Endothelial cell of umbilical vein (primary cell): ENCODE measurements at regions not wholly inside any gene's neighbourhood (a gene's known extent, or its start where the extent isn't known, plus 50 kb on each side); places are given as distances from the start of the nearest gene placed in this dataset.

ENCODE experiments used
- EZH2 ChIP-seq: IDR thresholded peaks from 2 replicates; pipeline ENCODE4 v1.6.1; 2012; ENCODE audit warnings: borderline replicate concordance, low read depth, mild to moderate bottlenecking, moderate library complexity, low read length, inconsistent platforms; ENCODE audit not compliant: severe bottlenecking
- FOS ChIP-seq: IDR thresholded peaks from 2 replicates; pipeline ENCODE4 v1.6.1; 2011; ENCODE audit warnings: mild to moderate bottlenecking, low read length, moderate library complexity, borderline replicate concordance; ENCODE audit not compliant: insufficient read depth
- GATA2 ChIP-seq: IDR thresholded peaks from 2 replicates; pipeline ENCODE4 v1.7.0; 2011; ENCODE audit warnings: low read depth, mild to moderate bottlenecking, moderate library complexity, mixed read lengths, low read length; ENCODE audit not compliant: insufficient read length, insufficient read depth
- JUN ChIP-seq: IDR thresholded peaks from 2 replicates; pipeline ENCODE4 v1.6.1; 2011; ENCODE audit warnings: borderline replicate concordance, low read depth; ENCODE audit not compliant: insufficient read length, insufficient read depth
- POLR2A ChIP-seq: IDR thresholded peaks from 2 replicates; pipeline ENCODE4 v1.6.1; 2012; ENCODE audit warnings: low read depth, mild to moderate bottlenecking, control low read depth, low read length
- POLR2AphosphoS5 ChIP-seq: IDR thresholded peaks from 2 replicates; pipeline ENCODE4 v1.6.1; 2012; ENCODE audit warnings: low read depth, mild to moderate bottlenecking, control low read depth, low read length, moderate library complexity; ENCODE audit not compliant: insufficient read depth
- TF ChIP-seq, protein P1 (sequence below), 2 donors: IDR thresholded peaks; 1 replicate in 1 of 2; 2 replicates in 1 of 2; pipeline ENCODE4 v1.5.1; 2011; ENCODE audit warnings: low read length in 2 of 2, mild to moderate bottlenecking in 2 of 2, moderate library complexity in 2 of 2, control low read depth in 1 of 2, inconsistent platforms in 1 of 2, low read depth in 1 of 2; ENCODE audit not compliant: insufficient read depth in 1 of 2; ENCODE audit errors: extremely low read depth in 1 of 2
- TF ChIP-seq, protein P2 (sequence below): IDR thresholded peaks from 2 replicates; pipeline ENCODE4 v1.6.1; 2011; ENCODE audit not compliant: insufficient read depth, insufficient read length

DNA sequence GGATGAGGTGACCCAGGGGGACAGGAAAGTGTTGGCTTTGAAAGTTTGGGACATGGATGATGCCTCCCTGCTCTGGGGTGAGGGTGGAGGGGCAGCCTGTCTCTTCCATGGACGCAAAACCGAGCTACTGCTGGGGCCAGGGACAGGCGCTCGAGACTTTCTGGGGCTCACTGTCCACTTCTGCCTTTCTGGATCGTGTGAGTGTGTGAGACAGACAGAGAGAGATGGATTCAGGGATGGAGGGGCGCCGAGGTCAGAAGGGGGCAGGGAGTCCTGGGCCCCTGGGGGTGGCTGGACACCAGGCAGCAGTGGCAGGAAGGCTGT lies 78.0 kb upstream of the GATA5 start:
- TF ChIP-seq EZH2 (no peak), POLR2A (no peak), JUN (no peak), GATA2 (no peak), POLR2AphosphoS5 (no peak), FOS (no peak)
- TF ChIP-seq, protein P1, sequence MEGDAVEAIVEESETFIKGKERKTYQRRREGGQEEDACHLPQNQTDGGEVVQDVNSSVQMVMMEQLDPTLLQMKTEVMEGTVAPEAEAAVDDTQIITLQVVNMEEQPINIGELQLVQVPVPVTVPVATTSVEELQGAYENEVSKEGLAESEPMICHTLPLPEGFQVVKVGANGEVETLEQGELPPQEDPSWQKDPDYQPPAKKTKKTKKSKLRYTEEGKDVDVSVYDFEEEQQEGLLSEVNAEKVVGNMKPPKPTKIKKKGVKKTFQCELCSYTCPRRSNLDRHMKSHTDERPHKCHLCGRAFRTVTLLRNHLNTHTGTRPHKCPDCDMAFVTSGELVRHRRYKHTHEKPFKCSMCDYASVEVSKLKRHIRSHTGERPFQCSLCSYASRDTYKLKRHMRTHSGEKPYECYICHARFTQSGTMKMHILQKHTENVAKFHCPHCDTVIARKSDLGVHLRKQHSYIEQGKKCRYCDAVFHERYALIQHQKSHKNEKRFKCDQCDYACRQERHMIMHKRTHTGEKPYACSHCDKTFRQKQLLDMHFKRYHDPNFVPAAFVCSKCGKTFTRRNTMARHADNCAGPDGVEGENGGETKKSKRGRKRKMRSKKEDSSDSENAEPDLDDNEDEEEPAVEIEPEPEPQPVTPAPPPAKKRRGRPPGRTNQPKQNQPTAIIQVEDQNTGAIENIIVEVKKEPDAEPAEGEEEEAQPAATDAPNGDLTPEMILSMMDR (IDR thresholded peaks at IDR 0.05; ENCODE audit: extremely low read depth in 1 of 2, insufficient read depth in 1 of 2, low read depth in 1 of 2, low read length in 2 of 2): no peak
- TF ChIP-seq, protein P2, sequence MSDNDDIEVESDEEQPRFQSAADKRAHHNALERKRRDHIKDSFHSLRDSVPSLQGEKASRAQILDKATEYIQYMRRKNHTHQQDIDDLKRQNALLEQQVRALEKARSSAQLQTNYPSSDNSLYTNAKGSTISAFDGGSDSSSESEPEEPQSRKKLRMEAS: no peak
